IPS-NIHi7 (cell line): ENCODE measurements at regions not wholly inside any gene's neighbourhood (a gene's known extent, or its start where the extent isn't known, plus 50 kb on each side); places are given as distances from the start of the nearest gene placed in this dataset.
A peak's percentile ranks its signal among the peaks of the same experiment; 100 is the strongest.
"Not testable (repeated sequence)": the region's sequence is repeated elsewhere in the genome, so short reads cannot be mapped to it uniquely, and the experiment has no call there.

Experiments
- DNase-seq: peaks from one replicate; pipeline ENCODE4 v3.0.0; 2012; ENCODE audit warnings: mixed read lengths; ENCODE audit errors: extremely low spot score

DNA sequence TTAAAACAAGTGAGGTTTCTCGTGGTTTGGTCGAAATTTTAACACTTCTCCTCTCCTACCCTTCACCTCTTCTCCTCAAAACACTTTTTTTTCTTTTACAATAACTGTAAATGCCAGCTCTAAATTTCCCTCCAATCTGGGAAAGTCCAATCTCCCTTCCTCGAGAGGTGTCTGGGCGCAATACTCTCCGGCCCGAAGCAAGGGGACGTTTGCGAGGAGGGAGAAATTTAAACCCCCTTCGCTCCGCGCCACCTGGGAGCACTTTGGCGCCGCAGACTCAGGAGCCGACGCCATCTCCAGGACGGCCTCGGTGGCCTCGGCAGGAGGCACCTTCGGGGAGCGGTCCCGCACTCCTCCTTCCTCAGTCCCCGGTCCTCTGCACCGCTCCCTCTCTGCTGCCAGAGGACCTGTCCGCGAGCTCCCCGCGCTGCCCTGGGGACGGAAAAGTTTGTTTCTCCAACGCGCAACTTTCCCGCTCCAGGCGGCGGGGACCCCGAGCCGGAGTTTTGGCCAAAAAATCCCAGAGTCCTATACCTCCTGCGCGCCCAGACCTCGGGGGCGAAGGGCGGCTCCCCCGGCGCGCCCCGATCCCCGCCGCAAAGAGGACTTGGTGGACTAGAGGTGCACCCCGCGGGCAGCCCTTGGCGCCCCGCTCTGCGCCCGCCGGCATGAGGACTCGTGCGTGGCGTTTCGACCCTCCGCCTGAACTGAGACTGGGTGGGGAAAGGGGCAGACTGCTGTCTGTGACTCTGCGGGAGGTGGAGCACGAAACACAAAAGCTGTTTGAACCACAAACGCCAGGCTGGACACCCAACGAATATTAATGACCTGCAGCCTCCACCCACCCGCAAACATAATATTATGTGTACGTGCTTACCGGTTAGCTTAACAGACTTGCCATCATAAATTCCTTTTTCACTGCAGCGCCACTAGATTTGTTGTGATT lies 95.2 kb upstream of the HMGA2 start:
- peak; percentile 61 for DNase-seq

DNA sequence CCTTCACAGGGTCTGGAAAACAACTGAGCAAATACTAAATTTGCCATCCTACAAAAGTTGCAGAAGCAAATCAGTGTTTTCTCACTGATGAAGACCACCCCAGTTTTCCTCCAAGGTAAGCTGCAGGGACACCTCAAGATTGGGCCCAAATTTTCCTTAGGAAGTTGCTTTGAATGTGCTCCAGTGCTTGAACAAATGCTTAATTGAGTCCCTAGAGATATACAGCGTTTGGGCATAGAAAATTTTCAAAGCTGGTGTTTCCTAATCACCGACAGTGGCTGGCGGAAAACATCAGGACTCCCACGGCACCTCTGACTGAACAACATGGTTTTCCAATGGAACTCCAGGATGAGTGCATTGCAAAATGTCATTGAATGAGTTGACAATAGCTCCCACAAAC lies 92.5 kb upstream of the HMGA2 start:
- no peak for DNase-seq

DNA sequence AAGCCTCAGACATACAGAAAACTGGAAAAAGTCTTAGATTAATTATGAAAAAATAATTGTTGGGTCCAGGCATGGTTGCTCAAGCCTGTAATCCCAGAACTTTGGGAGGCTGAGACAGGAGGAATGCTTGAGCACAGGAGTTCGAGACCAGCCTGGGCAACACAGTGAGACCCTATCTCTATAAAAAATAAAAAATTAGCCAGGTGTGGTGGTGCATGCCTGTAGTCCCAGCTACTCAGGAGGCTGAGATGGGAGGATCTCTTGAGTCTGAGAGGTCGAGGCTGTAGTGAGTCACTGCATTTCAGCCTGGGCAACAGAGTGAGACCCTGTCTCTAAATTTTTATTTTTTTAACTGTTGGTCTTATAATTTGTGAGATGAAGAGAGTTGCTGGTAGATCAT lies 90.6 kb upstream of the HMGA2 start:
- not testable (repeated sequence) for DNase-seq

GRCh38 chr12:65734226-65734625 lies 90.1 kb upstream of the HMGA2 start:
- DNase-seq, result no peak

- DNase-seq, result no peak
Measured at GRCh38 chr12:65739606-65740005, 84.7 kb upstream of the HMGA2 start.

- no peak for DNase-seq
Measured at GRCh38 chr12:65740506-65740872, 83.8 kb upstream of the HMGA2 start.

DNA sequence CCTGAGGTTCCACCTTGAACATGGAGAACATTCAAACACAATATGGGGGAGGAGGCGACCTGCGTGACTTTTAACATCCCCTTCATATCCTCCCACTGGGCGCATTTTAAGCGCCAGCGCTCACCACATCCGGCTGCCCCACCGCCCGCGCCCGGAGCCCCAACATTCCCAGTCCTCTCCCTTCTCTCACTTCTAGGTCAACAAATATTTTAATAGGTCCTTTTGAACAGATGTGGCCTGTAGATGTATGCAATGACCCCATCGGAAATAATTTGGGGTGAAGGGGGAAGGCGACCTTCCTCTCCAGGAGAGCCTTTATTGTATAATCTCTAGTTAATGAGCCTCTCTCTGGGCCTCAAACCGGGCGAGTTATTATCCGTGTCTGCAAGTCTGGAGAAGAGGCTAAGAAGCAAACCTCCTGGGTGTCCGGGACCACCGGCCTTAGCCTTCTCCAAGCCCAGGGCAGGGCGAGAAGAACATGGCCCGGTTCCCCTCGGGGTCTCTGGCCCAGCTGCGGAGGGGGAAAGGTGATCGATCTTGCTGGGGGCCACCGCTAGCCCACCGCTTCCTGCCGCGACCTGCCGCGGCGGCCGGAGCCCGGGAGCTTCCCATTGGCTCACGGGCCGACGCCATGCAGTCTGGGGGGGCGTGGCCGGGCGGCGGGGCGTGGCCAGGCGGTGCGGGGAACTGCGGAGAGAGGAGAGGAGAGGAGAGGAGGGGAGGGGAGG lies 83.2 kb upstream of the HMGA2 start:
- peak; percentile 94 for DNase-seq

GRCh38 chr12:65741656-65742017 lies 82.6 kb upstream of the HMGA2 start:
- peak; percentile 32 for DNase-seq

GRCh38 chr12:65742018-65743010 lies 82.0 kb upstream of the HMGA2 start:
- DNase-seq, result peak; percentile 84

- not testable (repeated sequence) for DNase-seq
Measured at GRCh38 chr12:65744236-65744840, 79.9 kb upstream of the HMGA2 start.

DNA sequence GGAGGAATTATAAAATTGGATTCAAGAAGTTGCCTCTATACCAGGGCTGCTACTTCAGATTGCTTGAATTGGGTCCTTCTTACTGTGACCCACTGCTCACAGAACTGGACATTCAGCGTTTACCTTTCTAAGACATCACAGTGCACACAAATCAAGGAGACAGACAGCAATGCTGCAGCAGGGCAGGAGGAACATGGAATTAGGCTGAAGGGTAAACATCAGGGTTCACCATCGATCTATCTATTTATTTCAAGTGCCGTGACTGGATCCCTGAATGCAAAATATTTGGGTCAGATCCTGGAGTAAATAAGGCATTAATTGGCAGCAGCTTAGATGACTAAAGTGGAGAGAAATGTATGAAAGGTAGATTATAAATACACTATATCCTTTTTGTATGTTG lies 76.9 kb upstream of the HMGA2 start:
- DNase-seq, result no peak

DNA sequence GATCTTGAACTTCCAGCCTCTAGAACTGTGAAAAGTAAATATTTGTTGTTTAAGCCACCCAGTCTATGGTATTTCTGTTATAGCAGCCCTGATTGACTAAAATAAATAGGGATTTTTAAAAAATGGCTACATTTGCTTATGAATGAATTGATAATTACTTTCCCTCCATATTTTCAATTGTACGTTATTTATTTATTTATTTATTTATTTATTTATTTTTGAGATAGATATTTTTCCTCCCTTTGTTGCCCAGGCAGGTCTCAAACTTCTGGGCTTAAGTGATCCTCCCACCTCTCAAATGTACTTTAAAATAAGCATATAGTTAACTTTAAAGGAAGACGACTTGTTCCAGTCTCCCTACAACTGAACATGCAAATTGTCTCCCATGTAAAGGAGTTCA lies 76.0 kb upstream of the HMGA2 start:
- DNase-seq, result no peak

- DNase-seq, result no peak
Measured at GRCh38 chr12:65754290-65754689, 70.0 kb upstream of the HMGA2 start.

- peak; percentile 22 for DNase-seq
Measured at GRCh38 chr12:65754744-65755595, 69.3 kb upstream of the HMGA2 start.

DNA sequence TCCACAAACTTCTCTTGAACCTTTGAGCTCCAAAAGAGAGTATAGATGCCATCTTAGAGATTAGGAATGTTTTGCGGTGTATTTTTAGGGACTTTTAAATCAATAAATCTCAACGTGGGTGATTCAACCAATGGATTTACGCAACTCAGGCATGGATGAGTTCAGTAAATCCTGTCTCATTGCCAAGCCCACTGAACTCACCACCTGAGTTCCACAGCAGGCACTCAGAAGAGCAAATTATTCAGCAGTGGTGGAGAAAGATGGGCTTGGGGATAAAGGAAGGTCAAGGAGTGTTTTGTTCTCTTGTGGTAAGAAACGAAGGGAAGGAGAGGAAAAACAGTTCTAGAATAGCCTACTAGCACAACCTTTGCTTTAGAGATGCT lies 68.7 kb upstream of the HMGA2 start:
- DNase-seq, result no peak

DNA sequence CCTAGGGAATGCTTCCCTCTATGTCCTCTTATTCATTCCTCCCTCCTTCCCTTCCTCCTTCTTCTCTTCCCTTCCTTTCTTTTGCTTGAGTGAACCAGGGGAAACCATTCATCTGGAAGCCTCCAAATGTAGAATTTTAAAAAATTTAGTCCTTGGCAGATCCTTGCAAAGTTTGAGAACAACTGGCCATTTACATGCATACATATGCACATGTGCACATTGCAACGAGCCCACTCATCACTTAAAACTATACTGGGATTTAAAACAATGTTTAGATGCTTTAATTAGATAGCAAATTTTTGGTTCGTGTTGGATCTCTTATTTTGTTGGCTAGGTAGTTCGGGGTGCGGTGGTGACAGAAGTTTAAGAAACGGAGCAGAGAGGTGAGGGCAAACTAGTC lies 68.0 kb upstream of the HMGA2 start:
- no peak for DNase-seq

DNA sequence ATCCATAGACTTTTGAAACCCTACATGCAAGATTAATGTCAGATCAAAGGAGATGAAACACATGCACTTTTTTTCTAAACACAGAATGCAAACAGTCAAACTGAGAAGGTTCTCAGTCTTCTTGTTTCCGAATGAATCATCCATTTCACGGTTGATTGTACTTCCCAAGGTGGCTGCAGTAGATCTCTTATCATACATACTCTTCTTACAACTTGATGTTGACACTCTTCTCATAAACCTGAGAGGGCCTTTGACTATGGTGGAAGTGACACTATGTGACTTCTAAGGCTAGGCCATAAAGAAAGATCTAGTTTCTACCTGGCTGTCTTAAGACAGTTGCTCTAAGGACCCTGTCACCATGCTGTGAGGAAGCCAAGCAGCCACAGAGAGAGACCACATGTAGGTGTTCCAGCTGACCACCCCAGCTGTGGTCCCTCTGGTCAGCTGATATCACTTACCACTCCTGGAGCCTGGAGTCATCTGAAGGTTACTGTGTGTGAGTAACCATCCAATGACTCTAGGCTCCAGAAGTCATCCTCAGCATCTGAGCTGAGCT lies 67.2 kb upstream of the HMGA2 start:
- DNase-seq, result no peak

DNA sequence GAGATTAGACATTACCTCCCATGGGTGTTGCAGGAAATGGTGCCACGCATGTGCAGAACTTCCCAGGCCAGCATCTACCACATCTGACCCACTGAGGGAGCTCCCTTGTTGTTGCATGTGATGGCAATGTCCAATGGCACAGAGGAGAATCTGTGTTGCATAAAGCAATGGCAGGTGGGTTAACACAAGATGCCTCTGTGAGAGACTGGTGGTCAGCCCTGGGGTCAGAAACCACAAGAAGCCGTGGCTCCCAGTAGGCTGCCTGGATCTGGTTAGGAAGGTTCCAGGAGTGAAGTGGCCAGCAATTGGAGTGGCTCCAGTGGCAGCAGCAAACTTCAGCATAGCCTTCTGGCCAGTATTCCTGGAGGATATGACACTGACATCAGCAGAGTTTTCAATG lies 65.9 kb upstream of the HMGA2 start:
- DNase-seq, result no peak

GRCh38 chr12:65759735-65760134 lies 64.5 kb upstream of the HMGA2 start:
- DNase-seq, result no peak

DNA sequence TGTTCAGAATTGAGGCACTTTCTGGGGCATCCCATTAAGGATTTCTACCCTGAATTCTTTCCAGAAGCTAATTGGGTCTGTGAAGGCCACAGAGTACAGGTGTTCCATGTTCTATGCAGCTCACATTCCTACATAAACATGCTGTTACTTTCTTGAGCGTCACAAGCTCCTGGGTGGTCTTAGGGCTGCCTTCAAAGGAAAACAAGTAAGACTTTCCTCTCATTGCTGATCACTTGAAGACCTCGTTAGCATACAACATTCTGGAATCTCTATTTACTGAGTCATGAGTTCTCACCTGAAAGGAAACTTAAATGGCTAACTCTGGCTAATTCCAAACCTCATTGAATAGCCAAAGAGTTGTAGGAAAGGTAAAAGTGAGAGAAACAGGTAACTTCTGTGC lies 63.0 kb upstream of the HMGA2 start:
- peak; percentile 53 for DNase-seq
